Keratinocyte (primary cell): ENCODE measurements at regions not wholly inside any gene's neighbourhood (a gene's known extent, or its start where the extent isn't known, plus 50 kb on each side); places are given as distances from the start of the nearest gene placed in this dataset.
"Not testable (repeated sequence)": the region's sequence is repeated elsewhere in the genome, so short reads cannot be mapped to it uniquely, and the experiment has no call there.

ENCODE experiments used
- DNase-seq: peaks from one replicate; pipeline ENCODE4 v3.0.0-alpha.2; 2011; ENCODE audit warnings: low read depth, missing footprints, low spot score
- FAIRE-seq: peaks from 2 replicates; lab custom pipeline; 2011; peaks lifted over from hg19 to GRCh38; lab: Jason Lieb, UNC
- H2AFZ ChIP-seq: 2 replicates; pipeline ENCODE4 v1.6.0; 2012; ENCODE audit warnings: low read length, control low read depth, inconsistent platforms; ENCODE audit not compliant: control insufficient read depth
- H3K27ac ChIP-seq: 2 replicates; pipeline ENCODE4 v1.5.1; 2011; ENCODE audit warnings: low read length; ENCODE audit not compliant: control insufficient read depth, insufficient read depth
- H3K27me3 ChIP-seq: 3 replicates; pipeline ENCODE4 v1.6.0; 2011; ENCODE audit warnings: low read length; ENCODE audit not compliant: control insufficient read depth, insufficient read depth; ENCODE audit errors: extremely low read depth
- H3K36me3 ChIP-seq, 2 experiments: 2 replicates in 1 of 2; 3 replicates in 1 of 2; pipeline ENCODE4 v1.5.1; 2011; ENCODE audit warnings: low read length in 2 of 2, mild to moderate bottlenecking in 1 of 2; ENCODE audit not compliant: control insufficient read depth in 2 of 2, insufficient read depth in 2 of 2; ENCODE audit errors: extremely low read depth in 1 of 2
- H3K4me1 ChIP-seq: 3 replicates; pipeline ENCODE4 v1.5.1; 2011; ENCODE audit warnings: low read length; ENCODE audit not compliant: control insufficient read depth, insufficient read depth; ENCODE audit errors: extremely low read depth
- H3K4me2 ChIP-seq: 3 replicates; pipeline ENCODE4 v1.6.0; 2011; ENCODE audit warnings: low read depth, low read length; ENCODE audit not compliant: control insufficient read depth, insufficient read depth; ENCODE audit errors: extremely low read depth
- H3K4me3 ChIP-seq, 3 experiments: fragments of 200-600 bp in 1 of 3; sonication (generic) in 1 of 3; 2 replicates in 2 of 3; 3 replicates in 1 of 3; pipeline ENCODE4 v1.5.1; 2011 to 2016; ENCODE audit warnings: low read length in 3 of 3, mild to moderate bottlenecking in 3 of 3, control low read depth in 2 of 3, inconsistent platforms in 1 of 3, low read depth in 1 of 3, mixed read lengths in 1 of 3, mixed run types in 1 of 3, moderate library complexity in 1 of 3; ENCODE audit not compliant: control insufficient read depth in 2 of 3, insufficient read depth in 2 of 3; ENCODE audit errors: extremely low read depth in 1 of 3
- H3K79me2 ChIP-seq: 2 replicates; pipeline ENCODE4 v1.6.0; 2012; ENCODE audit warnings: low read length; ENCODE audit not compliant: control insufficient read depth, insufficient read depth
- H3K9ac ChIP-seq: 3 replicates; pipeline ENCODE4 v1.6.0; 2011; ENCODE audit warnings: low read length; ENCODE audit not compliant: control insufficient read depth, insufficient read depth; ENCODE audit errors: extremely low read depth
- H3K9me1 ChIP-seq: 3 replicates; pipeline ENCODE4 v1.6.0; 2011; ENCODE audit warnings: low read length; ENCODE audit not compliant: control insufficient read depth, insufficient read depth; ENCODE audit errors: extremely low read depth
- H3K9me3 ChIP-seq: 2 replicates; pipeline ENCODE4 v1.5.1; 2012; ENCODE audit warnings: low read depth, low read length; ENCODE audit not compliant: control insufficient read depth
- H4K20me1 ChIP-seq: 3 replicates; pipeline ENCODE4 v1.6.0; 2011; ENCODE audit warnings: low read length; ENCODE audit not compliant: control insufficient read depth, insufficient read depth; ENCODE audit errors: extremely low read depth
- CTCF ChIP-seq, 3 experiments: IDR thresholded peaks in 1 of 3; conservative IDR thresholded peaks in 1 of 3; optimal IDR thresholded peaks in 1 of 3; 2 replicates in 2 of 3; 3 replicates in 1 of 3; pipeline versions ENCODE3 to v1.5.1; 2011; ENCODE audit warnings: low read length in 3 of 3, mild to moderate bottlenecking in 3 of 3, moderate library complexity in 2 of 3, control low read depth in 1 of 3, inconsistent platforms in 1 of 3; ENCODE audit not compliant: insufficient read depth in 2 of 3; ENCODE audit errors: extremely low read depth in 1 of 3
- EZH2 ChIP-seq: IDR thresholded peaks from one replicate; pipeline ENCODE4 v1.6.1; 2012; ENCODE audit warnings: inconsistent platforms, mild to moderate bottlenecking, low read length, moderate library complexity
- dilution Hi-C: fragments of 300-500 bp; cut with MboI; formaldehyde crosslinking; loops from one replicate; pipeline ENCODE4 v1.7.0; 2020; ENCODE audit warnings: low sequenced_read_pairs; ENCODE audit not compliant: extremely low pct_ligation_motif_present

GRCh38 chr6:79134699-79135474, 56.8 kb upstream of the PHIP start:
- no peak overlapping the region for H3K4me3 ChIP-seq
- dilution Hi-C loops, result no loop called here
- no peak for DNase-seq
- no peak overlapping the region for H3K9ac ChIP-seq
- no peak overlapping the region for H3K27ac ChIP-seq
- no peaks in the 10 kb centered on the region for H3K9me3 ChIP-seq
- no peaks in the 10 kb centered on the region for H3K9me1 ChIP-seq
- no peak overlapping the region for H3K4me2 ChIP-seq
- H3K27me3 ChIP-seq, result no peaks in the 10 kb centered on the region
- TF ChIP-seq EZH2 (no peak), CTCF (optimal IDR thresholded peaks at IDR 0.05 in 1 of 3, IDR thresholded peaks at IDR 0.05 in 1 of 3, conservative IDR thresholded peaks at IDR 0.05 in 1 of 3; ENCODE audit: extremely low read depth in 1 of 3, insufficient read depth in 2 of 3, low read length in 3 of 3) (no peak)
- H3K36me3 ChIP-seq, result no peaks in the 10 kb centered on the region
- FAIRE-seq, result no peak
- no peaks in the 10 kb centered on the region for H4K20me1 ChIP-seq
- H2AFZ ChIP-seq, result peak overlapping the region; percentile 40
- no peaks in the 10 kb centered on the region for H3K79me2 ChIP-seq
- peaks cover 4% of the 10 kb centered on the region for H3K4me1 ChIP-seq

GRCh38 chr6:79133173-79133572, 55.1 kb upstream of the PHIP start:
- H4K20me1 ChIP-seq, result no peaks in the 10 kb centered on the region
- peaks cover 4% of the 10 kb centered on the region for H3K4me1 ChIP-seq
- dilution Hi-C loops, result no loop called here
- no peaks in the 10 kb centered on the region for H3K79me2 ChIP-seq
- no peaks in the 10 kb centered on the region for H3K9me1 ChIP-seq
- H3K9me3 ChIP-seq, result no peaks in the 10 kb centered on the region
- no peaks in the 10 kb centered on the region for H3K27me3 ChIP-seq
- no peak overlapping the region for H3K4me3 ChIP-seq
- no peak overlapping the region for H3K27ac ChIP-seq
- no peak overlapping the region for H3K4me2 ChIP-seq
- H3K9ac ChIP-seq, result no peak overlapping the region
- no peak overlapping the region for H2AFZ ChIP-seq
- DNase-seq (no peak), FAIRE-seq (no peak)
- TF ChIP-seq CTCF (optimal IDR thresholded peaks at IDR 0.05 in 1 of 3, IDR thresholded peaks at IDR 0.05 in 1 of 3, conservative IDR thresholded peaks at IDR 0.05 in 1 of 3; ENCODE audit: extremely low read depth in 1 of 3, insufficient read depth in 2 of 3, low read length in 3 of 3), result no peak
- TF ChIP-seq EZH2, result no peak
- no peaks in the 10 kb centered on the region for H3K36me3 ChIP-seq

GRCh38 chr6:79131220-79131619, 53.2 kb upstream of the PHIP start:
- H4K20me1 ChIP-seq, H3K27ac ChIP-seq, H3K9ac ChIP-seq, FAIRE-seq, DNase-seq, H3K4me1 ChIP-seq, H3K4me3 ChIP-seq, dilution Hi-C loops, H3K36me3 ChIP-seq, H3K9me3 ChIP-seq, H2AFZ ChIP-seq, H3K27me3 ChIP-seq, H3K4me2 ChIP-seq, H3K9me1 ChIP-seq, H3K79me2 ChIP-seq: not testable (repeated sequence)
